Prostate gland (tissue), 2 donors: ENCODE measurements at regions not wholly inside any gene's neighbourhood (a gene's known extent, or its start where the extent isn't known, plus 50 kb on each side); places are given as distances from the start of the nearest gene placed in this dataset.

Experiments used
- DNase-seq: peaks from one replicate; pipeline ENCODE4 v3.0.0-alpha.2; 2019; ENCODE audit warnings: low spot score
- H3K27ac ChIP-seq, 2 donors: fragments of 200-600 bp; sonication (generic); 2 replicates each; pipeline ENCODE4 v1.5.1; 2017 to 2019
- H3K27me3 ChIP-seq: fragments of 200-600 bp; sonication (generic); replicated peaks from 2 replicates; pipeline ENCODE4 v1.5.1; 2019; ENCODE audit not compliant: insufficient read depth
- H3K36me3 ChIP-seq, 2 donors: fragments of 200-600 bp; sonication (generic); 1 replicate in 1 of 2; 2 replicates in 1 of 2; pipeline versions ENCODE4 v1.5.1 to v1.8.1; 2017 to 2019
- H3K4me1 ChIP-seq: fragments of 200-600 bp; sonication (generic); replicated peaks from 2 replicates; pipeline ENCODE4 v1.5.1; 2019
- H3K4me3 ChIP-seq, 2 donors: fragments of 200-600 bp; sonication (generic); 2 replicates each; pipeline ENCODE4 v1.5.1; 2017 to 2019
- H3K9me3 ChIP-seq: fragments of 200-600 bp; sonication (generic); 2 replicates; pipeline ENCODE4 v1.5.1; 2017
- POLR2A ChIP-seq: fragments of 450-650 bp; IDR thresholded peaks from one replicate; pipeline ENCODE4 v1.6.1; 2016; ENCODE audit warnings: antibody characterized with exemption, mild to moderate bottlenecking
- POLR2AphosphoS5 ChIP-seq: sonication (generic); formaldehyde crosslinking; IDR thresholded peaks from one replicate; pipeline ENCODE4 v1.6.1; 2017; ENCODE audit warnings: antibody characterized with exemption
- WGBS: methylation state at CpG from one replicate; pipeline ENCODE4 v1.1.5; 2018; 5-methylcytosine and 5-hydroxymethylcytosine counted together
- intact Hi-C: fragments of 100-400 bp; cut with DNase I; formaldehyde crosslinking; loops from one replicate; pipeline ENCODE4 v1.14.2; 2022
- TF ChIP-seq, protein P1 (sequence below), 4 experiments: fragments of 200-600 bp in 2 of 4; fragments of 450-650 bp in 2 of 4; sonication (generic) in 2 of 4; IDR thresholded peaks; 1 replicate in 3 of 4; 2 replicates in 1 of 4; pipeline ENCODE4 v1.5.1; 2016 to 2019; ENCODE audit warnings: antibody characterized with exemption in 4 of 4, mild to moderate bottlenecking in 2 of 4, moderate library complexity in 2 of 4

DNA sequence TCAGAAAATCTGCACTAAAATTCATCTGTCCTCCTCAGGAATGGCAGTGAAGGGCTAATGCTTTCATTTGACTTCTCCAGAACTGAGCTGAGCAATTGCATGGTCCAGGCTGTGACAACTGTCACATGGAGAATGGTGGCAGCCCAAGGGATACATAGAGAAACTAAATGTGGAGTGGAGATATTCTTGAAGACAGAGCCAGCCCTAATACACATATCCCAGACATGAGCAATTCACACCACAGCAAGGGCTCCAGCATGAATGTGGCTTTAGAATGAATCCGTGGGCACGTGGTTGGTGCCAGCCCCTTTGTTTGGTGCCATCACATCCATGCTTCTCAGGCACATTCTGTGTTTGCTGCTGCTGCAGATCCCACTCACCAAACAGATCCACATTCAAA is 121.6 kb upstream of the MXRA5 start:
- no peaks in the 10 kb centered on the region for H3K36me3 ChIP-seq
- H3K9me3 ChIP-seq, result no peaks in the 10 kb centered on the region
- TF ChIP-seq POLR2A (no peak), POLR2AphosphoS5 (no peak)
- TF ChIP-seq, protein P1, sequence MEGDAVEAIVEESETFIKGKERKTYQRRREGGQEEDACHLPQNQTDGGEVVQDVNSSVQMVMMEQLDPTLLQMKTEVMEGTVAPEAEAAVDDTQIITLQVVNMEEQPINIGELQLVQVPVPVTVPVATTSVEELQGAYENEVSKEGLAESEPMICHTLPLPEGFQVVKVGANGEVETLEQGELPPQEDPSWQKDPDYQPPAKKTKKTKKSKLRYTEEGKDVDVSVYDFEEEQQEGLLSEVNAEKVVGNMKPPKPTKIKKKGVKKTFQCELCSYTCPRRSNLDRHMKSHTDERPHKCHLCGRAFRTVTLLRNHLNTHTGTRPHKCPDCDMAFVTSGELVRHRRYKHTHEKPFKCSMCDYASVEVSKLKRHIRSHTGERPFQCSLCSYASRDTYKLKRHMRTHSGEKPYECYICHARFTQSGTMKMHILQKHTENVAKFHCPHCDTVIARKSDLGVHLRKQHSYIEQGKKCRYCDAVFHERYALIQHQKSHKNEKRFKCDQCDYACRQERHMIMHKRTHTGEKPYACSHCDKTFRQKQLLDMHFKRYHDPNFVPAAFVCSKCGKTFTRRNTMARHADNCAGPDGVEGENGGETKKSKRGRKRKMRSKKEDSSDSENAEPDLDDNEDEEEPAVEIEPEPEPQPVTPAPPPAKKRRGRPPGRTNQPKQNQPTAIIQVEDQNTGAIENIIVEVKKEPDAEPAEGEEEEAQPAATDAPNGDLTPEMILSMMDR (IDR thresholded peaks at IDR 0.05), result no peak
- H3K27ac ChIP-seq, result no peak overlapping the region
- no peak overlapping the region for H3K4me3 ChIP-seq
- no CpG with 5 or more reads among the region's 2 CpGs for WGBS
- DNase-seq, result no peak
- intact Hi-C loops, result no loop called here
- H3K27me3 ChIP-seq, result no peaks in the 10 kb centered on the region
- no peaks in the 10 kb centered on the region for H3K4me1 ChIP-seq

DNA sequence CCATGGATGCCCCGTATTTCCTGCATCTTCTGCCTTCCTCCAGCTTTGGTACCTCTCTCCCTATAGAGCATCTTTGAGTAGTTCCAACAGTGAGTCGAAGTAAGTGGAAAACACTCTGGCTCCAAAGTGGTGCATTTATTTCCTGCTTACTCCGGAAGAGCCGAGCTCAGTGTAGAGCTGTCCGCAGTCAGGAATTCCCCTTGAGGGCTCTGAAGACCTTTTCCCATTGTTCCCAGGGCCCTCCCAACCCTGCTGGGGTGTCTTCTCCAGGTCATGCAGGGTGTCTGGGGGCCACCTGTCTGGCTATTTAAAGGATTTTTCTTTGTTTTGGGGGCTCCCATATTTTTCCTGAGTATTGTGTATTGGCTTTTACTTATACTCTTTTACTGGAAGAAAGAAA is 118.6 kb upstream of the MXRA5 start:
- 87% methylated on average over 5 of the region's 5 CpGs for WGBS
- no peaks in the 10 kb centered on the region for H3K9me3 ChIP-seq

DNA sequence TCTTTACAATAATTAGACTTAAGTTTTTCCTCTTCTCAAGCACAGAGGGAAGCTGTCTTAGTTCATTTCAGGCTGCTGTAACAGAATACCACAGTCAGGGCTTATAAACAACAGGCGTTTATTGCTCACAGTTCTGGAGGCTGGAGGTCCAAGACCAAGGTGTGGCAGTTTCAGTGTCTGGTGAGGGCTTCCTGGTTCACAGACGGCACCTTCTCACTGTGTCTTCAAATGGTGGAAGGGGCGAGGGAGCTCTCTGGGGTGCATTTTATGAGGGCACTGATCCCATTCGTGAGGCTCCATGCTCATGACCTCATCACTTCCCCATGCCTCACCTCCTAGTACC is 115.7 kb upstream of the MXRA5 start:
- no peaks in the 10 kb centered on the region for H3K9me3 ChIP-seq
- TF ChIP-seq POLR2AphosphoS5 (no peak), POLR2A (no peak)
- TF ChIP-seq, protein P1 (IDR thresholded peaks at IDR 0.05), result no peak
- H3K4me3 ChIP-seq, result no peak overlapping the region
- 73% methylated on average over 4 of the region's 4 CpGs for WGBS
- DNase-seq, result no peak
- no peaks in the 10 kb centered on the region for H3K27me3 ChIP-seq
- intact Hi-C loops, result no loop called here
- no peaks in the 10 kb centered on the region for H3K4me1 ChIP-seq
- no peak overlapping the region for H3K27ac ChIP-seq
- H3K36me3 ChIP-seq, result no peaks in the 10 kb centered on the region

More for the DNA sequence above, 118.6 kb upstream of the MXRA5 start:
- Histone ChIP-seq H3K27ac (no peak overlapping the region), H3K4me3 (no peak overlapping the region), H3K27me3 (no peaks in the 10 kb centered on the region), H3K36me3 (no peaks in the 10 kb centered on the region), H3K4me1 (no peaks in the 10 kb centered on the region)
- TF ChIP-seq POLR2AphosphoS5, result no peak
- TF ChIP-seq, protein P1 (IDR thresholded peaks at IDR 0.05), result no peak
- TF ChIP-seq POLR2A, result no peak
- intact Hi-C loops, result no loop called here
- DNase-seq, result no peak

DNA sequence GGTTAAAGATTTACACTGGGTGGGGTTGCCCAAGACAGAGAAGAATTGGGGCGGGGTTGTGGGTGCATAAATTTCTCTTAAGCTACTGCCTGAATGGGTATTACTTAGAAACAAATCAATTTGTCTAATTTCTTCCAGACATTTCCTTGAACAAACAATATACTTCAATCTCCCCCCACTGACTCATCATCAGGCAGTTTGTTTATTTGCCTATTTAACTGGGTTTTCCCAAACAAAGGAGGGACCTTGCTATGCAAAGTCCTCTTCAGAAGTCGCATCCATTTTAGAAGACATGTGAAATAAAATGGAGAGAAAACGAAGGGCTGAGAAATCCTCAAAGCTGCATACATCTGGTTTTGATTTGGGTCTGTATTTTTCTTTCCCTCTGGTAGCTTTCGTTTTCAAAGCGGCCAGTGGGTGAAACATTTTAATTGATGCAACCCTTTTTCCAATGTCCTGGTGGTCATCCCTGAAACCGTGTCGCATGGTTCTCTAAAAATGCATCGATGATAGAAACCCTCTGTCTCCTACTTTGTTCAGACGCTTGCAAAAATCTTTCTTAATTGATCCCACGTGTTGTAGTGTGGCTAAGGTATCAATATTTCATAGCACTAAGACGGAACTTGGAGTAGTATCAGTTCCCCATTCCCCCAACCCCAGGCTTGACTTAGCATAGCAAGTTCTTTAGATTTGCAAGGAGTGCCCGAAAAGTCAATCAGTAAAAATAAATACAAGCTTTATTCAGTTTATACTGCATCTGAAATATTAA is 115.1 kb upstream of the MXRA5 start:
- Histone ChIP-seq H3K27ac (no peak overlapping the region), H3K9me3 (no peaks in the 10 kb centered on the region), H3K27me3 (no peaks in the 10 kb centered on the region), H3K4me1 (no peaks in the 10 kb centered on the region), H3K4me3 (no peak overlapping the region), H3K36me3 (no peaks in the 10 kb centered on the region)
- DNase-seq, result no peak
- intact Hi-C loops, result no loop called here
- 52% methylated on average over 12 of the region's 12 CpGs for WGBS
- TF ChIP-seq, protein P1 (IDR thresholded peaks at IDR 0.05), result no peak
- no peak for TF ChIP-seq POLR2A
- no peak for TF ChIP-seq POLR2AphosphoS5

DNA sequence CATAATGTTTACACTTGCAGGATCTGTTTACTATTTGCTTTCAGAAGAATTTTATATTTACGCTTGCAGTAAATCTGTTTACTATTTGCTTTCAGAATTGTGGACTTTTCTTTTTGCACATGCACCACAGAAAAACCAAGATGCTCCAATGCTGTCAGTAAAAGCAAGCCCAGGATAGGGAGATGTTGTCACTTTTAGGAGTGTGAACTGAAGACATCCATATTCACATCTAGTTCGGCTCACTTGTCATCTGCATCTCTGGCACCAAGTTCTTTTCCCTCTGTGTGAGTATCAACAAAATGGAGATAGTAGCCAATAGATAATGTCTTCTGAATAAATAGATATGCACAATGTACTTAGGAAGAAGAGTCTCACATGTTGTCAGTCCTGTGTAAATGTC is 109.3 kb upstream of the MXRA5 start:
- Histone ChIP-seq H3K27me3 (no peaks in the 10 kb centered on the region), H3K27ac (no peak overlapping the region), H3K4me1 (no peaks in the 10 kb centered on the region), H3K36me3 (no peaks in the 10 kb centered on the region), H3K9me3 (no peaks in the 10 kb centered on the region), H3K4me3 (no peak overlapping the region)
- intact Hi-C loops, result no loop called here
- TF ChIP-seq POLR2AphosphoS5 (no peak), POLR2A (no peak)
- TF ChIP-seq, protein P1 (IDR thresholded peaks at IDR 0.05), result no peak
- DNase-seq, result no peak
- WGBS, result 59% methylated on average over 2 of the region's 2 CpGs
